HepG2 (cell line): ENCODE measurements at regions not wholly inside any gene's neighbourhood (a gene's known extent, or its start where the extent isn't known, plus 50 kb on each side); places are given as distances from the start of the nearest gene placed in this dataset.

Experiments
- ATAC-seq: fragments of 200-7000 bp; cut with Tn5 transposase; 3 replicates; pipeline ENCODE4 v1.9.1; 2020; ENCODE audit warnings: mild to moderate bottlenecking, moderate library complexity
- BruUV-seq: library from RNA; stranded (reverse); fragments of 400-500 nt; replicated peaks from 2 replicates; lab custom pipeline; 2021; lab: Mats Ljungman, UMichigan
- CTCF ChIA-PET: fragments of 300-600 bp; formaldehyde crosslinking; extraction: SDS; loops from one replicate; lab custom pipeline; 2021; ENCODE audit warnings: low total read pairs, inconsistent platforms, low intra/inter-chr PET ratio; lab: Yijun Ruan, JAX
- POLR2A ChIA-PET: fragments of 350-600 bp; sonication (Branson Sonifier 250); formaldehyde crosslinking; loops from one replicate; lab custom pipeline; 2020; ENCODE audit warnings: antibody characterized with exemption, inconsistent platforms; lab: Yijun Ruan, JAX
- DNase-seq: peaks from one replicate; pipeline ENCODE4 v3.0.0-alpha.2; 2015; ENCODE audit warnings: low spot score
- FAIRE-seq: peaks from 3 replicates; lab custom pipeline; 2011; peaks lifted over from hg19 to GRCh38; lab: Jason Lieb, UNC
- H2AFZ ChIP-seq: one replicate; pipeline ENCODE4 v1.6.1; 2011; ENCODE audit warnings: low read length, inconsistent platforms
- H3K27ac ChIP-seq: fragments of 300-600 bp; 3 replicates; pipeline ENCODE4 v1.8.0; 2011; ENCODE audit warnings: mixed run types, mild to moderate bottlenecking, mixed read lengths, low read length, inconsistent platforms; ENCODE audit not compliant: insufficient read depth; ENCODE audit errors: extremely low read length
- H3K27me3 ChIP-seq, 2 experiments: fragments of 200-600 bp in 1 of 2; 2 replicates in 1 of 2; 3 replicates in 1 of 2; pipeline versions ENCODE4 v1.6.0 to v1.8.0; 2011; ENCODE audit warnings: low read length in 2 of 2, mild to moderate bottlenecking in 2 of 2, moderate library complexity in 2 of 2, inconsistent platforms in 1 of 2; ENCODE audit not compliant: insufficient read depth in 2 of 2, control insufficient read depth in 1 of 2
- H3K36me3 ChIP-seq, 2 experiments: fragments of 200-600 bp in 1 of 2; replicated peaks in 1 of 2; 2 replicates in 1 of 2; 3 replicates in 1 of 2; pipeline versions ENCODE4 v1.5.1 to v1.8.0; 2011; ENCODE audit warnings: low read length in 2 of 2, inconsistent platforms in 1 of 2; ENCODE audit not compliant: insufficient read depth in 2 of 2, control insufficient read depth in 1 of 2
- H3K4me1 ChIP-seq: 2 replicates; pipeline ENCODE4 v1.5.1; 2012; ENCODE audit warnings: low read length, inconsistent platforms; ENCODE audit not compliant: insufficient read depth
- H3K4me2 ChIP-seq: 2 replicates; pipeline ENCODE4 v1.6.0; 2011; ENCODE audit warnings: low read depth, low read length, inconsistent platforms
- H3K4me3 ChIP-seq, 3 experiments: fragments of 200-600 bp in 1 of 3; sonication (generic), shearing (Covaris generic) in 1 of 3; replicated peaks in 1 of 3; 2 replicates each; pipeline ENCODE4 v1.5.1; 2011 to 2016; ENCODE audit warnings: low read length in 3 of 3, inconsistent platforms in 2 of 3, low read depth in 2 of 3, mild to moderate bottlenecking in 2 of 3, control low read depth in 1 of 3, mixed read lengths in 1 of 3; ENCODE audit not compliant: insufficient read depth in 1 of 3
- H3K79me2 ChIP-seq: one replicate; pipeline ENCODE4 v1.6.1; 2011; ENCODE audit warnings: low read length, inconsistent platforms; ENCODE audit not compliant: insufficient read depth
- H3K9ac ChIP-seq: 2 replicates; pipeline ENCODE4 v1.6.0; 2011; ENCODE audit warnings: mild to moderate bottlenecking, low read depth, low read length, inconsistent platforms; ENCODE audit not compliant: insufficient read depth
- H3K9me3 ChIP-seq: 2 replicates; pipeline ENCODE4 v1.5.1; 2012; ENCODE audit warnings: mild to moderate bottlenecking, low read length
- H4K20me1 ChIP-seq: 2 replicates; pipeline ENCODE4 v1.6.0; 2011; ENCODE audit warnings: inconsistent platforms, mild to moderate bottlenecking, low read length, moderate library complexity; ENCODE audit not compliant: insufficient read depth
- ATAD3A ChIP-seq: sonication (generic); formaldehyde crosslinking; IDR thresholded peaks from 2 replicates; pipeline ENCODE4 v1.4.0; 2020; ENCODE audit warnings: missing genetic modification reagents
- ATF7 ChIP-seq, 2 experiments: fragments of 450-650 bp in 1 of 2; sonication (generic) in 1 of 2; formaldehyde crosslinking in 1 of 2; IDR thresholded peaks; 2 replicates each; pipeline versions ENCODE4 v1.4.0 to v1.6.1; 2016 to 2020; ENCODE audit warnings: antibody characterized with exemption in 1 of 2, mild to moderate bottlenecking in 1 of 2, missing genetic modification reagents in 1 of 2
- CREB1 ChIP-seq, 2 experiments: fragments of 450-650 bp in 1 of 2; IDR thresholded peaks; 2 replicates each; pipeline ENCODE4 v1.6.1; 2016 to 2017; ENCODE audit warnings: control low read depth in 1 of 2, mild to moderate bottlenecking in 1 of 2, missing compliant biosample characterization in 1 of 2, missing genetic modification characterization in 1 of 2
- GMEB2 ChIP-seq: IDR thresholded peaks from 2 replicates; pipeline ENCODE4 v1.6.1; 2016; ENCODE audit warnings: missing biosample characterization, missing genetic modification reagents, low read depth
- PREB ChIP-seq: sonication (generic); formaldehyde crosslinking; IDR thresholded peaks from 2 replicates; pipeline ENCODE4 v1.4.0; 2020; ENCODE audit warnings: missing genetic modification reagents
- RCOR2 ChIP-seq: IDR thresholded peaks from 2 replicates; pipeline ENCODE4 v1.6.1; 2016; ENCODE audit warnings: missing biosample characterization, missing genetic modification reagents
- RXRB ChIP-seq: IDR thresholded peaks from 2 replicates; pipeline ENCODE4 v1.6.1; 2016; ENCODE audit warnings: borderline replicate concordance, missing genetic modification reagents, missing compliant biosample characterization
- ZNF629 ChIP-seq: sonication (generic); formaldehyde crosslinking; conservative IDR thresholded peaks from 2 replicates; pipeline ENCODE4 v1.5.0; 2020; ENCODE audit warnings: missing genetic modification reagents
- WGBS: methylation state at CpG from one replicate; pipeline ENCODE4 v1.1.6; 2017; ENCODE audit warnings: low lambda C conversion rate; 5-methylcytosine and 5-hydroxymethylcytosine counted together
- in situ Hi-C: cut with HindIII; loops from 2 replicates; pipeline ENCODE4 v1.10.0; 2017; ENCODE audit warnings: low pct_unique_long_range_greater_than_20kb; ENCODE audit not compliant: extremely low pct_ligation_motif_present
- intact Hi-C: fragments of 100-400 bp; cut with micrococcal nuclease; formaldehyde crosslinking; loops from one replicate; pipeline ENCODE4 v1.10.0; 2022; ENCODE audit not compliant: unreplicated experiment

GRCh38 chr14:54344445-54344844, 52.4 kb upstream of the CDKN3 start (continued):
- TF ChIP-seq GMEB2 (CRISPR knock-in tag): no peak
- no peak for TF ChIP-seq ZNF629 (CRISPR knock-in tag)
- TF ChIP-seq ATAD3A (CRISPR knock-in tag): no peak

- WGBS: 94% methylated on average over 5 of the region's 5 CpGs
- no peaks in the 10 kb centered on the region for H3K79me2 ChIP-seq
- FAIRE-seq: no peak
- BruUV-seq: no TSS peak
- no peaks in the 10 kb centered on the region for H4K20me1 ChIP-seq
- no peaks in the 10 kb centered on the region for H3K36me3 ChIP-seq
- no peak overlapping the region for H3K4me3 ChIP-seq
- H3K9ac ChIP-seq: no peak overlapping the region
- no peak for DNase-seq
- TF ChIP-seq CREB1 (IDR thresholded peaks at IDR 0.05): 0 out of 2 replicates have a peak, but pooled peaks have one; percentile 12
- TF ChIP-seq CREB1 (CRISPR knock-in tag; IDR thresholded peaks at IDR 0.05): no peak
- peak; percentile 94 for TF ChIP-seq ATF7 (IDR thresholded peaks at IDR 0.05)
- TF ChIP-seq ATF7 (CRISPR knock-in tag; IDR thresholded peaks at IDR 0.05): no peak
- no peak for TF ChIP-seq RXRB (CRISPR knock-in tag)
- no peak for TF ChIP-seq RCOR2 (CRISPR knock-in tag)
- no peak for TF ChIP-seq PREB (CRISPR knock-in tag)
- H3K27me3 ChIP-seq: no peaks in the 10 kb centered on the region
- no peak for ATAC-seq
- peaks cover 48% of the 10 kb centered on the region for H3K4me1 ChIP-seq
- POLR2A ChIA-PET: no interaction called here
- in situ Hi-C loops (loop anchor here (10.0 kb wide), 4 partner anchors 391 to 1051 kb away; partner anchors contain the start of gene BMP4), intact Hi-C loops (loop anchor here (5.0 kb wide), 2 partner anchors 914 to 934 kb away; no protein-coding TSS in a partner anchor)
- CTCF ChIA-PET: no interaction called here
- no peaks in the 10 kb centered on the region for H3K9me3 ChIP-seq
- no peak overlapping the region for H2AFZ ChIP-seq
- no peak overlapping the region for H3K27ac ChIP-seq
- H3K4me2 ChIP-seq: no peak overlapping the region
These were observed 50.5 kb upstream of the CDKN3 start for GRCh38 chr14:54346257-54346656.
